Cardiac septum (tissue), 1 donor: ENCODE measurements at regions not wholly inside any gene's neighbourhood (a gene's known extent, or its start where the extent isn't known, plus 50 kb on each side); places are given as distances from the start of the nearest gene placed in this dataset.

Source experiments
- DNase-seq: peaks from one replicate; pipeline ENCODE4 v3.0.0-alpha.2; 2020; ENCODE audit warnings: low spot score
- intact Hi-C: fragments of 100-400 bp; cut with DNase I; formaldehyde crosslinking; loops from one replicate; pipeline ENCODE4 v1.14.0; 2022
- donor health status: DM: no; HTN: no; CAD: no.

DNA sequence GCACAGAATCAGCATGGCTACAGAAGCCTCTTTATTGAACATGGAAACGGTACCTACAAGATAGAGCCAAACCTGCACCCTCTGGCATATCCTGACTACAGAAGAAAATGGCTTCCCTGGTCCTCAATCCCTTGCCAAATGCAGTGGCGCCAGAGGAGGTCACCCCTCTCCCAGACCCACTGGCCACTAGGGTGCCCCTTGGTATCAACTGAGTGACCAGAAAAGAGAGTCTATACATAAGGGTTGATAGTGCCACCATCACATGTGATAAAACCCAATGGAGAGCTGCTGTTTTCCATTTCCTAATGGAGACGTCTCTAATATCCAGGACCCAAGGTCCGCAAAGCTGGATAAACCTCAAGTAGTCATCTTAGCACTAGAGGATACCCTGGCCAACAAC is 52.7 kb upstream of the ALK start:
- no peak for DNase-seq
- intact Hi-C loops: no loop called here

DNA sequence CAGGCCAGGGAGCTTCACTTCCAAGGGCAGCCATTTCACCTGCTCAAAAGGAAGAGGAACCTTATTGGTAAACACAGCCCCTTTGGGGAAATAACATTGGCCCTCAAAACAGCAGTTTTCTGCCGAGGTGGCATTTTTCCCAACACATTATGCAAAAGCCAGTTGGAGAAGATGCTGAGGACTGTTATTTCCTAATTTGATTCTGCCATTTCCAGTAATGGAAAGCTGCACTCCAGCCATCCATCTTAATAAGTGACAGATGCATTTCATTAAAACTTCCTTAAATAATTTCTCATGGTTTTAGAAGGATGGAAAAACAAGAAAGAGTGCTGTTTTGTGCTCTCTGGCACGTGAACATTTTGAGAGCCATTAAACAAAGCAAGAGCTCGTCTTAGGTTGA is 55.9 kb upstream of the ALK start:
- no peak for DNase-seq
- intact Hi-C loops: no loop called here

DNA sequence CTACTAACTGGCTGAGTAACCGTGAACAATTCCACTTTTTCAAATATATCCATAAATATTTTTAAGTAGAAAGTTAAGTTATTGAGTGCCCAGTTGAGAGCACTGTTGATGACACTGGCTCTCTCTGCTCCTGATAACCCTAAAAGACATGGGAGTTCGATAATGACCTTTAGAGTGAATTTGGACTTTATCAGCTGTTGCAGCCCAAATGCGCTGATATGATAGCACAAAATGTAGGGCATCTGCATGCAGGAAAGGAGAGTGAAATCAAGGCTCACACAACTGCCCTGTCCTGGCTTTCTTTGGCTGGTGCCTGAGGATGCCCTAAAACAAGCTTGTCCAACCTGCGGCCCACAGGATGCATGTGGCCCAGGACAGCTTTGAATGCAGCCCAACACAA is 60.0 kb upstream of the ALK start:
- intact Hi-C loops: no loop called here
- DNase-seq: no peak

DNA sequence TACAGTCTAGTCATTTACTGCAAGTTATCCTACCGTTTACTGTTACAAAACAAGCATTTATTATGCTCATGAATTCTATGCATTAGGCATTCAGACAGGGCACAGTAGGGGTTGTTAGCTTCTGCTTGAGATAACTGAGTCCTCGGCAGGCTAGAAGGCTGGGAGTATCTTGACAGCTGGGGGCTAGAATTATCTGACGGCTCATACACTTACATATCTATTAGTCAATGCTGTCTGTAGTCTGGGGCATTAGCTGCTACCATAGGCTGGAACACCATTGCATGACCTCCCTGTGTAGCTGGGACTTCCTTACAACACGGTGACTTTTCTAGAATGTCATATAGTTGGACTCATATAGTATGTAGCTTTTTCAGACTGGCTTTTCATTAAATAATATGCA is 61.9 kb upstream of the ALK start:
- no peak for DNase-seq
- intact Hi-C loops: no loop called here

DNA sequence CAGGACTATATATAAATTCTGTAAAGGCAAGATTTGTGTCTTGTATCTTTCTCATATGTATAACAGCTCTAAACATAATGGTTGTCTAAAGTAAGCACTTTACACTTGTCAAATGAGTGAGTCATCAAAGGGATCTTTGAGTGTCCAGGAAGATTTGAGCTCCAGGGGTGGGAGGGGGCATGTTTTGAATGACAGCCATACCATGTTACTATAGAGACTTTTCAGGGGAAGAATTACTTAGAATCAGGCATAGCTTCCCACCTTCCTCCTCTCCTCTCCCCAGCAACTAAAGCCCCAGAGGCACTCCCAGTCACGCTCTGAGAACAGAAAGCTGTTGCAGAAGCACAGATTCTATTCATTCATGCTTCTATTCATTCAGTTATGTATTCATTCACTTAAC is 65.8 kb upstream of the ALK start:
- intact Hi-C loops: no loop called here
- no peak for DNase-seq

DNA sequence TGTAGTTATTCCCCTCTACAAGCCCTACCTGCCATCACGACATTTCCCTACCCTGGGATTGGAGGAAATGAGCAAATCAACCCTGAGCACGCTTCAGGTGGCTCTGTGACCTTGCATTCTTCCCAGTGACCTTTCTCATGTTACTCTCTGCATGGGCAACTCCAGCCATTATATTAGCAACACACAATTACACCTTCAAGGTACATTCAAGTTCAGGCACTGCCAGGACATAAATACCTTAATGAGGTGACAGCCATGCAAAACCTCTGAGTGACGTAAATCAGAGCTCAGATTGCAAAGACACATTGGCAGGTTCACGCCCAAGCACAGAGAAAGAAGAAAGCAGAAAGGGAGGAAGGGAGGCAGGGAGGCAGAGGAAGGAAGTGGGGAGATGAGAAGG is 68.7 kb upstream of the ALK start:
- no peak for DNase-seq
- intact Hi-C loops: no loop called here

DNA sequence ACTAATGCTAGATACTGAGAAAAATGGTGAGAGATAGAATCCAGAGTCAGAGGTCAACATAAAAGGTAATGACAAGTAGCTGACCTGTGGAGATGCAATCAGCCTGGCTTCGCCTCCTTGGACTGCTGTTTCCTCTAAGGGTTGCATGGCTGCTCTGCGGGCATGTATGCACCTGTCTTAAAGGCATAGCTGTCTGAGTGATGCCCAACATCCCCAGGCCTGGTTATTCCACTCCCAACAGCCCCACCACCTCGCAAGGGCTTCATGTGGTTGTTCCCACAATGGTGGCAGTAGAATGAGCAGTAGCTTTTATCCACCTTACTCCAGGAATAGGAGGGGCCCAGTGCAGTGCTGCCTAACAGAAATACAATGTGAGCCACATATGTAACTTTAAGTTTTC is 69.7 kb upstream of the ALK start:
- no peak for DNase-seq
- intact Hi-C loops: no loop called here

DNA sequence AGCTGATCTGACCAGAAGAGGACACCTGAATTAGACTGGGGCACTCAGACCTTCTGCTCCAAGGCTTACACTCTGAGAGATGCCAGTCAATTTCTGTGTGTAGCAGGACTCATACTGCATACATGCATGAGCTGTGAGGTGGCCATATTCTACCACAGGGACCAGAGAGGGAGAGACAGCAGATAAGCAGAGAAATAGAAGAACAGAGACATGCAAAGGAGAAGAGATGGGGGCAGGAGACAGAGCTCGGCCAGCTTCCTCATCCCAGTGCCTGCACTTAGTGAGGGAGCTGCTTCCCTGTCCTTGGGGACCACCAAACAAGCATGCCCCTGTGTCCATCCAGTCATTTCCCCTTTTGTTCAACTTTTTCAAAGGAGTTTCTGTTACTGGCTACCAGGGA is 73.9 kb upstream of the ALK start:
- DNase-seq: no peak
- intact Hi-C loops: no loop called here

DNA sequence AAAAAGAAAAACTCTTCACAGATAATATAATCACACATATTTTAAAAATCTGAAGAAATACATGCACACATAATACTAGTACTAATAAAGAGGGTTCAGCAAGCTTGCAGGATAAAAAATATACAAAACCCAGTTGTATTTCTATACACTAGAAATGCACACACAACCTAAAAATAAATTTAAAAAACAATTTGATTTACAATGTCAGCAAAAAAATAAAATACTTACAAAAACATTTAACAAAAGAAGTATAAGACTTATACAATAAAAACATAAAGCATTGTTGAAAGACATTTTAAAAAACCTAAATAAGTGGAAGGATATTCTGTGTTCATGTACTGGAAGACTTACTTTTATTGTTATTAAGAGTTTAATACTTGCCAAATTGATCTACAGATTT is 81.7 kb upstream of the ALK start:
- DNase-seq: no peak
- intact Hi-C loops: no loop called here

DNA sequence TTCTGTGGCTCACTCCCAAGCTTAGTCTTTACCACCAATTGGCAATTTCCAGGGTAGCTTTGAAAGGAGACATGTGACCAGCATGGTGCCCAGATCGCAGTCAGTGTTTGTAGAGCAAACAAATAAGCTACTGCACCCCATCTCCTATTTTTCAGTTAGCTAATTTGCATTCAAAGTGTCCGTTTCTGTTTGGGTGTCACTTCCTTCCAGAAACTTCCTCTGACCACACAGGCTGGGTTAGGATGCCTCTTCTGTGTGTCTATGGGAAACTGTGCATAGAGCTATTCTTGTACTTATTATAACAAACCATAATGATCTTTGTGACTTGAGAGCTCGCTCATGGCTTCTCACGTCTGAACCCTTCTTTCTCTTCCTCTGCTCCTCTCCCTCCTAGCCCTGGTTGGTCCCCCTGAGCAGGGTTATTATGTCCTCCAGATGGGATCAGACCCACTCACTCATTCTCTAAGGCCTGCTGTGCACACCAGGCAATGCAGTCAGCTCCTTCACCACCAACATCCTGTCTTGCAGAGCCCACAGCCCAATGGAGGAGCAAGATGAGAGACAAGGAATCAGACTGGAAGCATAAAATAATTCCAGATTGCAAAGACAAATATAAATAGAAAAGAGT is 101.2 kb upstream of the ALK start:
- intact Hi-C loops: no loop called here

DNA sequence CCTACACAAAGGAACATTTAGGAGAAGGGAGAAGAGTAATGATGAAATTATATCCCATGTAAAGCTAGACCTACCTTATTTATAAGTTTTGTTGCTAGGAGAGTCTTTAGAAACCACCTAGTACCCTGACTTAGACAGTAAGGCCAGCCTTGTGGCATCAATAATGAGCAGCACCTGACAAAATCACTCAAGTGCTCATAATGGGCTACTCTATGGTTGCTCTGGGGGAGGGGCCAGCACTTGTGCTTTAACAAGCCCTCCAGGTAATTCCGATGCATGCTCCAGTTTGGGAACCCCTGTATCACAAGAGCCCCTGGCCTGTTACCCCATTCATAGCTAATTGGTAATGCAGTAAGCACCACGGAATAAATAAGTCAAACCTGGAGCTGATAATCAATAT is 102.9 kb upstream of the ALK start:
- no peak for DNase-seq
- intact Hi-C loops: loop anchor here (2.0 kb wide), 1 partner anchor 101 kb away; no protein-coding TSS in a partner anchor

More for the DNA sequence above, 101.2 kb upstream of the ALK start:
- no peak for DNase-seq

DNA sequence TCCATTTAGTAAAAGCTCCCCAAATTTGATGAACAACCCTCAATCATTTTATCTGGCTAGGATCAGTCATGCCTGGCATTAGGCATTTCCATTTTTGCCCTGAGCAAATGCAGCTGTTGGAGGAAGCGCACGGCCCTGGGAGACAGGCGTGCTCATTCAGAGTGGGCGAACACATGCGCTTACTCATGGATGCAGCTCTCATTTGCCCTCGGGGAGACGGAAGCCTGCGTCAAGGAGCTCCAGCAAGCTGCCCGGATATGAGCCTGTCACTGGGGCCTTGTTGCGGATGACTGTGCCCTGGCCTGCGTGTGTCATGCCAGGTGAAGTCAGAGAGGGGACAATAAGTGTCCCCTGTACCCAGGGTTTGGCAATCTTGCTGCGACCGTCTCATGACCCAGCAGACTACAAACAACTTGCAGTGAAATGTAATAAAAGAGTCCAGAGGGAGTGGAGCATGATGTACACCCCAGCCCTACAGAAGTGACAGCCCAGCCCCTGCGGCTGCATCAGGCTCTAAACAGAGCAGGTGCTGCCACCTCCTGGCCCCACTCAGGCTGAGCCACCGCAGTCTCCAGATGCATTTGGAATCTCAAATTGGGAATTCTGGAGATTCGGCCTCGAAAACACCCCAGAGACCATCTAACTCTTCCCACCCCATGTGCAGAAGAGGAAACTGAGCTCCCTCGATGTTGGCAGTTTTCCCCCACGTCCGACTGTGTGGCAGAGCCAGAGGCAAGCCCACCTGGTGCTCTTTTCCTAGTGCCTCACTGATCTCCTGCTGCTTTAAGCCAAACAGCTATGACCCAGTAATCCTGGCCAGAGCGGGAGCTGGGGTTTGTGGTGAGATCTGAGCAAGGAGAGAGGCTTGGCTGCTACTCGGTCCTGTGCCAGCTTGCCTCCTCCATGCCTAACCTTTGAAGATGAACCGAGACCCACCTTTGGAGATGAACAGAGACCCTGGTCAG is 105.0 kb upstream of the ALK start:
- intact Hi-C loops: no loop called here
- DNase-seq: no peak

DNA sequence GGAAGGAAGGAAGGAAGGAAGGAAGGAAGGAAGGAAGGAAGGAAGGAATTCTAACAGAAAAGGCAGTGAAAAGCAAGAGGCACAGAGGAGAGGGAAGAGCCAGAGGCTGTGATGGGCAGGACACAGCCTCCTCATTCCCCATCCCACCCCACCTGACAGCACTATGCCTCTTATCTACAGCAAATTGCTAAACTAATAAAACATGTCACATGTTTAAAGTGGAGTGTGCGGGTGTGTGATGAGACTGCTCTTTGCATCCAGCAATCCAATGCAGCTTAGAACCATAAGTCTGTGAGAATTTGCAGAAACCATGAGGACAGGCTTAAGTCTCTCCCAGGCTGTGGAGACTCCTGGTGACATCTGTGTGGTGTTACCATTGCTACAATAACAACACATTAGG is 108.4 kb upstream of the ALK start:
- intact Hi-C loops: no loop called here
- no peak for DNase-seq

DNA sequence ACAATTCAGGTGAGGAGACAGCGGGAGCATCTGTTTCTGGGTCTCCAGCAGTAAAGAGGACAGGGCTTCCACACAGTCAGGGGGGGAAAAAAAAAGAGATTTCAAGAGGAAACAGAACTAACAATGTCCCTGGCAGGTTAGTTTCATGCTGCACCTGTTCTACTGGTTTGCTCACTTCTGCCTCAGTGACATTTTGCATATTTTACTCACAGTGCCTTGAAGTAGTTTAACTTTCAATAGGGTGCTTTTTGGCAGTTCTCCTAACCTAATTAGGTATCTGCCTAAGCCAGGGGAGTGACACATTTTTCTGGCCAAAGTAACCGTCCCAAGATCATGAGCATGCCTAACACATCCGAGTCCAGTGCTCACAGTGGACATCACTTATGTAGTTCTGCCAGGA is 109.0 kb upstream of the ALK start:
- intact Hi-C loops: no loop called here
- no peak for DNase-seq

DNA sequence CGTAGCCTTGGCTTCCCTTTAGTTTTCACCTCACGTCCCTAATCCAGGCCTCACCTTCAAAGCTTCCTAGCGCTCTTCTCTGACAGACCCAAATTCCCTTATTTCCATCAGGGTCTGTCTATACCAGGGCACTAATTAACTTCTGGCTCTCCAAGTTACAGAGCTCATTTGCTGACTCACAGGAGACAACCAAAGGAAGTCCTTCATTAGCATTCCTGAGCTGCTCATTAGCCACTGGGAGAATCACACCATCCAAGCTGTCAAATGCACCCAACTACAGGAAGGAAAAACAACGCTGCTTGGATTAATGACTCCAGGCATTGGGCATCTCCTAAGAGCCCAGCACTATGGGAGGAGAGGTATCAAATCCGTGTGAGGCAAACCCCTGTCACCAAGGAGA is 109.8 kb upstream of the ALK start:
- intact Hi-C loops: no loop called here
- no peak for DNase-seq

DNA sequence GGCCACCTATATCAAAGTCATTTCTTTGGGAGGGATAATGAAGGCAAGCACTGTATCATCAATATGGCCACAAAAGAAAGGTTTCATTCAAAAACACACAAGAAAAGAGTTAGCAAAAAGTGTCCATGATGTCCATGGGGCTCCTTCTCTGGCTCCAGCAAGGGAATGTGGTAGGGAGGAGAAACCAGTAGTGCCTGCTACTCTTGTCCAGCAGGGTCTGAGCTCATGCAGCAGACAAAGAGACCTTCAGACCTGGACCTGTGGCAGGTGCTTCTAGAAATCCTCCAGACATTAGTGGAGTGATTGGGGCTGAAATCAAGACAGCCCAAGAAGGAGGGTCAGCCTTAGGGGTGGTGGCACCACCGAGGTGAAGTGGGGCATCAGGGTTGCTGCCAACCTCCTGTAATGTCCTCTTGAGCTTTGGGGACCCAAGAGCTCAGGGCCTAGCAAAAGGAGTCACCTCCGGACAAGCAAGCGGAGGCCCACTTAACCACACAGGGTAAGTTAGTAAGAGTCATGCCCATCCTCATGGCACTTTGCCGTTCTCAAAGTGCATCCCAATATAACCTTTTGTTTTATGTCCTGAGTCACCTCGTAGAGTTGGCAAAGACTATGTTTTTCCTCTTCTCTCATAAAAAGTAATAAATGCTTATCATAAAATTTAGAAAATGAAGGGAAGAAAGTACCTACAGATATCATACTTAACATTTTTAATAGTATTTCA is 112.6 kb upstream of the YPEL5 start:
- intact Hi-C loops: no loop called here
- no peak for DNase-seq

DNA sequence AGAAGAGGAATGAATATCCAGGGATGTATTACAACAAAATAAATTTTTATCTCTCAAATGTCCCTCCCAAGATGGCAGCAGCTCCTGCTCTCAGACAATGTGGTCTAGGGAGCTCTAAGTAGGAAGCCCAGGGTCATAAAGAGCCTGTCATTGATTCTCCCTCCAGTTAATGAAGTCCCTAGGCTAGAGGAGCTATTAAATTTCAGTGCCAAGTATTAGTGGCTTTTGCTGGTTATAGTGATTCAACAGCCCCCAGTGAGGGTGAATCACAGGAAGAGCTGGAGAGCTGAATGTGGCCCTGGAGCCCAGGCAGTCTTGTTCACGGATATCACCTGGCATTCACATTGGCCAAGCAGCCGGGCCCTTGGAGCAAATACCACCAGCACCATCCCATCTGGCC is 109.8 kb upstream of the YPEL5 start:
- intact Hi-C loops: no loop called here
- DNase-seq: no peak

DNA sequence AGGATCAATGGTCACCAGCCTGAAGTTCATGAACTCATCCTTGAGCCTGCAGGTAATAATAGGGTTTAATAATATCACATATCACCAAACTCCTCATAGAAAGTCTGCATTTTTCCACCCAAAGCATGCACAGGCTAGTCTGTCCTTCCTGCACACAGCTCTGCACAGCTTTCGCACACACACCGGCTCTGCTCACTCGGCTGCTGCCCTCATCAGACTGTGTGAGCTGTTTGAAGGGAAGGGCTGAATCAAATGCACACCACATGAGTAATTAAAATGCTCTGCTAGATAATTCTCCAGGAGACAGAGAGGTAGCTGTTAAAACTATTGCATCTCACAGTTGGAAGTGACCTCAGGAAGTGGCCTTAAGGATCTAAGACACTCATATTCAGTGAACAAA is 108.4 kb upstream of the YPEL5 start:
- no peak for DNase-seq
- intact Hi-C loops: no loop called here

DNA sequence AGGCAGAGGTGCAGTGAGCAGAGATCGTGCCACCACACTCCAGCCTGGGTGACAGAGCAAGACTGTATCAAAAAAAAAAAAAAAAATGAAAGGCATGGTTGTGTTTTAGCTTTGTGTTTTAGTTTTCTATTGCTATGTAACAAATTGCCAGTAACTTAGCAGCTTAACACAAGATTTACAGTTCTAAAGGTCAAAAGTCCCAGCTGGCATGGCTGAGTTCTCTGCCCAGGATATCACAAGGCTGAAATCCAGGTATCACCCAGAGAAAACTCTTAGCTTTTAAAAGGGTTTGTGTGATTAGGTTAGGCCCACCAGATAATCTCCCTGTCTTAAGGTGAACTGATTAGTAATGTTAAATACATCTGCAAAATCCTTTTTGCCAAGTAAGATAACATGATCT is 107.7 kb upstream of the YPEL5 start:
- intact Hi-C loops: no loop called here
- no peak for DNase-seq

DNA sequence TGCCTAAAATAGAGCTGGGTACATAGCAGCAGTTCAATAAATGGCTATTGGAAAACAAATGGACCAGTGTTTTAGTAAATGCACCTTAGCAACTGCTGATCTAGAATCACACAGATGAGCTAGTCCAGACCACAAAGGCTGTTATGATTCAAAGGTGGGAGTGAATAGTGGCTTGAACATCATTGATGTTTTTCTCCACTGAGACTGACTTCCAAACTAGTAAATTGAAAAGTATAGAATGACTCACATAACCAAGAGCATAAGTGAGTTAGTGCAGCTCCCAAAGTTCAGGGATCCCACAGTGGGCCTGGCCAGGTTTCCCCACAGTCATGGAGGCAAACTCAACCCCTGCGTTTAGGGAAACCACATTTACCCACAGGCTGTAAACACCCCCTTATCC is 106.7 kb upstream of the YPEL5 start:
- intact Hi-C loops: no loop called here
- no peak for DNase-seq

DNA sequence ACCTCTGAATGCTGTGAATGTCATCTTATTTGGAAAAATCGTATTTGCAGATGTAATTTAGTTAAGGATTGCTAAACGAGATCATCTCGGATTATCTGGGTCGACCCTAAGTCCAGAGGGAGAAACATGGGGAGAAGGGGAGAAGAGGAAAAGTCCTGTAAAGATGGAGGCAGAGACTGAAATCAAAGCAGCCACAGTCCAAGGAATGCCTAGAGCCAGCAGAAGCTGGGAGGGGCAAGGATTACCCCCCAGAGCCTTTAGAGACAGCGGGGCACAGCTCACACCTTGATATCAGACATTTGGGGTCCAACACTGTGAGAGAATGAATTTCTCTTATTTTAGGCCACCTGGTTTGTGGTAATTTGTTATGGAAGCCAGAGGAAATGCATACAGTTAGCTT is 104.9 kb upstream of the YPEL5 start:
- no peak for DNase-seq
- intact Hi-C loops: no loop called here
